ENCODE measurements at regions not wholly inside any gene's neighbourhood (a gene's known extent, or its start where the extent isn't known, plus 50 kb on each side); places are given as distances from the start of the nearest gene placed in this dataset.

- TF ChIP-seq POLR2A (IDR thresholded peaks at IDR 0.05; ENCODE audit: low read depth) (no peak), CTCF (IDR thresholded peaks at IDR 0.05) (no peak), EP300 (IDR thresholded peaks at IDR 0.05) (no peak), POLR2AphosphoS5 (IDR thresholded peaks at IDR 0.05) (no peak)
These were observed 230.0 kb downstream of the KBTBD8 start for GRCh38 chr3:67228136-67228535.
